Esophagus muscularis mucosa (tissue), 4 donors: ENCODE measurements at regions not wholly inside any gene's neighbourhood (a gene's known extent, or its start where the extent isn't known, plus 50 kb on each side); places are given as distances from the start of the nearest gene placed in this dataset.

ENCODE experiments used
- EP300 ChIP-seq: sonication (generic); formaldehyde crosslinking; IDR thresholded peaks from one replicate; pipeline ENCODE4 v1.6.1; 2017; ENCODE audit warnings: antibody characterized with exemption
- POLR2A ChIP-seq: fragments of 450-650 bp; IDR thresholded peaks from one replicate; pipeline ENCODE4 v1.6.1; 2017; ENCODE audit warnings: antibody characterized with exemption, moderate library complexity, mild to moderate bottlenecking, low read depth
- POLR2AphosphoS5 ChIP-seq, 2 donors: sonication (generic); formaldehyde crosslinking; IDR thresholded peaks; one replicate each; pipeline ENCODE4 v1.6.1; 2017; ENCODE audit warnings: antibody characterized with exemption in 2 of 2
- TF ChIP-seq, protein P1 (sequence below), 3 experiments: fragments of 200-600 bp in 2 of 3; fragments of 450-650 bp in 1 of 3; sonication (generic) in 2 of 3; IDR thresholded peaks; one replicate each; pipeline ENCODE4 v1.5.1; 2017 to 2019; ENCODE audit warnings: antibody characterized with exemption in 3 of 3, mild to moderate bottlenecking in 2 of 3, moderate library complexity in 1 of 3

DNA sequence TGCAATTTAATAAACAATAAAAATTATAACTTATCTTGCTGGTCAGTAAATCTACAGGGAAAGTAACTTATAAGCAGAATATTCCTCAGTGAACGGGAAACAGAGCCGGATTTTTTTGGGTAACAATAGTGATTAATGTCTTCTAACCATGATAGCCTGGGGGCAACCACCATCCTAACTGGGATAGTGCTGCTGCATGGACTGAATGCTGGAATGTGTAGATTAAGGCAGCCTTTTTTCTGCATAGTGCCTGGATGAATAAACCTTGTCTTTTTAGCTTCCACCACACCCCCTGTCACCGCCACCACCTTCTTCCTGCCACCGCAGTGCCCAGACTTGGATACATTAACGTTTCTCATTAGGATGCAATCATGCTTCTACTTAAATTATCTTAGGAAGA, 83.6 kb upstream of the LNX1 start:
- TF ChIP-seq, protein P1, sequence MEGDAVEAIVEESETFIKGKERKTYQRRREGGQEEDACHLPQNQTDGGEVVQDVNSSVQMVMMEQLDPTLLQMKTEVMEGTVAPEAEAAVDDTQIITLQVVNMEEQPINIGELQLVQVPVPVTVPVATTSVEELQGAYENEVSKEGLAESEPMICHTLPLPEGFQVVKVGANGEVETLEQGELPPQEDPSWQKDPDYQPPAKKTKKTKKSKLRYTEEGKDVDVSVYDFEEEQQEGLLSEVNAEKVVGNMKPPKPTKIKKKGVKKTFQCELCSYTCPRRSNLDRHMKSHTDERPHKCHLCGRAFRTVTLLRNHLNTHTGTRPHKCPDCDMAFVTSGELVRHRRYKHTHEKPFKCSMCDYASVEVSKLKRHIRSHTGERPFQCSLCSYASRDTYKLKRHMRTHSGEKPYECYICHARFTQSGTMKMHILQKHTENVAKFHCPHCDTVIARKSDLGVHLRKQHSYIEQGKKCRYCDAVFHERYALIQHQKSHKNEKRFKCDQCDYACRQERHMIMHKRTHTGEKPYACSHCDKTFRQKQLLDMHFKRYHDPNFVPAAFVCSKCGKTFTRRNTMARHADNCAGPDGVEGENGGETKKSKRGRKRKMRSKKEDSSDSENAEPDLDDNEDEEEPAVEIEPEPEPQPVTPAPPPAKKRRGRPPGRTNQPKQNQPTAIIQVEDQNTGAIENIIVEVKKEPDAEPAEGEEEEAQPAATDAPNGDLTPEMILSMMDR (IDR thresholded peaks at IDR 0.05), result no peak
- TF ChIP-seq POLR2AphosphoS5 (IDR thresholded peaks at IDR 0.05) (no peak), POLR2A (no peak), EP300 (no peak)
